ENCODE measurements at regions not wholly inside any gene's neighbourhood (a gene's known extent, or its start where the extent isn't known, plus 50 kb on each side); places are given as distances from the start of the nearest gene placed in this dataset.

DNA sequence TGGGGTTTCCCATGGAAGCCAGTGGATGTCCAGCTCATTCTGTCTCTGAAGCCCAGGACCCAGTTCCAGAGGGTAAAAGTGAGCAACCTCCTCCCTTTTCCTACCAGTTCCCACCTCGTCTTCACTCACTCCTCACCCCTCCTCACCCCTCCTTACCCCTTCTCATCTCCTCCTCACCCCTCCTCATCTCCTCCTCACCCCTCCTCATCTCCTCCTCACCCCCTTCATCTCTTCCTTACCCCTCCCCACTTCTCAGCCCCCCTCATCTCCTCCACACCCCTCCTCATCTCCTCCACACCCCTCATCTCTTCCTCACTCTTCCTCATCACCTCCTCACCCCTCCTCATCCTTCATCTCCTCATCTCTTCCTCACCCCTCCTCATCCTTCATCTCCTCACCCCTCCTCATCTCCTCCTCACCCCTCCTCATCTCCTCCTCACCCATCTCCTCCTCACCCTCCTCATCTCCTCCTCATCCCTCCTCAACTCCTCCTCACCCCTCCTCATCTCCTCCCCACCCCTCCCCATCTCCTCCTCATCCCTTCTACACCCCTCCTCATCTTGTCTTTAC is 246.1 kb downstream of the MYLK4 start:
- Histone ChIP-seq H3K4me3 (ENCODE audit: low read length in 2 of 2) (no peak overlapping the region), H3K4me2 (ENCODE audit: insufficient read depth, low read length, poor library complexity, severe bottlenecking) (no peak overlapping the region), H2BK5ac (ENCODE audit: low read length) (no peak overlapping the region), H3K18ac (ENCODE audit: low read length) (no peak overlapping the region), H2AK5ac (ENCODE audit: low read depth, low read length) (no peak overlapping the region), H3K14ac (ENCODE audit: low read length) (no peak overlapping the region), H3K36me3 (replicated peaks in 1 of 2; ENCODE audit: control insufficient read depth in 2 of 2, insufficient read depth in 2 of 2, low read length in 2 of 2) (no peaks in the 10 kb centered on the region), H4K91ac (ENCODE audit: low read depth, low read length, poor library complexity) (no peak overlapping the region), H3K23ac (ENCODE audit: low read depth, low read length, poor library complexity) (no peak overlapping the region), H4K8ac (ENCODE audit: low read depth, low read length) (no peak overlapping the region), H2BK15ac (ENCODE audit: low read length) (no peak overlapping the region), H3K27ac (replicated peaks; ENCODE audit: low read length) (no peak overlapping the region), H2BK12ac (ENCODE audit: low read length) (no peak overlapping the region), H2BK120ac (ENCODE audit: low read depth, low read length) (no peak overlapping the region), H3K9me3 (replicated peaks in 1 of 2; ENCODE audit: control insufficient read depth in 2 of 2, insufficient read depth in 1 of 2, low read depth in 1 of 2, low read length in 2 of 2) (peaks cover 0 to 2% of the 10 kb centered on the region in 2 donors), H3K4ac (ENCODE audit: low read length) (no peak overlapping the region), H2AFZ (ENCODE audit: low read length) (no peak overlapping the region), H3K9ac (ENCODE audit: low read depth, low read length, poor library complexity) (no peak overlapping the region), H3K4me1 (ENCODE audit: control insufficient read depth in 2 of 2, insufficient read depth in 1 of 2, low read depth in 1 of 2, low read length in 2 of 2) (no peaks in the 10 kb centered on the region), H3K27me3 (ENCODE audit: control insufficient read depth in 3 of 3, insufficient read depth in 3 of 3, low read depth in 1 of 3, low read length in 3 of 3) (peaks cover 0 to 12% (median 0%) of the 10 kb centered on the region in 3 experiments), H3K79me1 (ENCODE audit: low read depth, low read length) (no peaks in the 10 kb centered on the region)
- 100% methylated on average over 1 of the region's 1 CpG; no CpG with 5 or more reads in 1 of the 2 donors for WGBS, 2 donors (ENCODE audit: extremely low coverage in 2 of 2, insufficient read length in 2 of 2, insufficient replicate concordance in 1 of 2)
- no peak for DNase-seq (ENCODE audit: low spot score)

DNA sequence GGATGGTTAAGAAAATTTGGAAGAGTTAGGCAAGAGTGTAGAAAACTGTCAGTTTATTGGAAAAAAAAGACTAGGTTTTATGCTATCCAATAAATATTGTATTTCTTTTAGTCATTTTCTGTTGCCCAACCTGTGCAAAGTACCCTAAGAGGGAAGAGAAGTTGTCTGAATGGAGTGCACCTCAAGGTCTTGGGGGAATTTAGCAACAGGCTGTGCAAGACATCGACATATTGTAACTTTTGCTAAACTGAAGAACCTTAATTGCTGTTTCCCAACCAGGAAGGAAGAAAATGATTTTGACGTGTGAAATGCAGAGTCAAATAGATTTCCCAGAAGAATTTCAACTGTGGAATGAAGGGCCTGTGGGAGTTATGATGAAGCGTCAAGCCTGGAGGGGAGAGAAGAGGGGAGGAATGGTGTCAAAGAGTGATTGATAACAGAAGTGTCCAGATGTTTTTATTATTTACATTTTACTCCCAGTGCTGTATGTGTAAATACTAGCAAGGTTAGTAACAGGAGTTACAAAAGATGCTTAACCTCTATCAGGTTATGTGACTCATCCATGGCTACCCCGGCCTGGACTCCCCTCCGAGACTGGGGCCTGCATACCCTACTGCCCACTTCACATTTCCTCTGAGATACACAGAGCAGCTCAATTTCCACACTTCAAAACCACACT is 246.8 kb downstream of the MYLK4 start:
- no CpG with 5 or more reads among the region's 5 CpGs for WGBS, 2 donors (ENCODE audit: extremely low coverage in 2 of 2, insufficient read length in 2 of 2, insufficient replicate concordance in 1 of 2)
- no peak overlapping the region for H3K18ac ChIP-seq (ENCODE audit: low read length)
- H3K27me3 ChIP-seq (ENCODE audit: control insufficient read depth in 3 of 3, insufficient read depth in 3 of 3, low read depth in 1 of 3, low read length in 3 of 3) = peaks cover 0 to 14% (median 0%) of the 10 kb centered on the region in 3 experiments
- H3K4me3 ChIP-seq (ENCODE audit: low read length in 2 of 2) = no peak overlapping the region
- no peak overlapping the region for H3K27ac ChIP-seq (replicated peaks; ENCODE audit: low read length)
- no peak for DNase-seq (ENCODE audit: low spot score)
- H2BK120ac ChIP-seq (ENCODE audit: low read depth, low read length) = no peak overlapping the region
- no peaks in the 10 kb centered on the region for H3K36me3 ChIP-seq (replicated peaks in 1 of 2; ENCODE audit: control insufficient read depth in 2 of 2, insufficient read depth in 2 of 2, low read length in 2 of 2)
- H4K91ac ChIP-seq (ENCODE audit: low read depth, low read length, poor library complexity) = no peak overlapping the region
- H3K14ac ChIP-seq (ENCODE audit: low read length) = no peak overlapping the region
- no peak overlapping the region for H2AK5ac ChIP-seq (ENCODE audit: low read depth, low read length)
- H3K79me1 ChIP-seq (ENCODE audit: low read depth, low read length) = no peaks in the 10 kb centered on the region
- no peaks in the 10 kb centered on the region for H3K4me1 ChIP-seq (ENCODE audit: control insufficient read depth in 2 of 2, insufficient read depth in 1 of 2, low read depth in 1 of 2, low read length in 2 of 2)
- no peak overlapping the region for H2BK12ac ChIP-seq (ENCODE audit: low read length)
- no peak overlapping the region for H2BK5ac ChIP-seq (ENCODE audit: low read length)
- no peak overlapping the region for H3K23ac ChIP-seq (ENCODE audit: low read depth, low read length, poor library complexity)
- no peak overlapping the region for H4K8ac ChIP-seq (ENCODE audit: low read depth, low read length)
- H2BK15ac ChIP-seq (ENCODE audit: low read length) = no peak overlapping the region
- no peak overlapping the region for H3K4me2 ChIP-seq (ENCODE audit: insufficient read depth, low read length, poor library complexity, severe bottlenecking)
- H3K9ac ChIP-seq (ENCODE audit: low read depth, low read length, poor library complexity) = no peak overlapping the region
- no peak overlapping the region for H3K4ac ChIP-seq (ENCODE audit: low read length)
- H3K9me3 ChIP-seq (replicated peaks in 1 of 2; ENCODE audit: control insufficient read depth in 2 of 2, insufficient read depth in 1 of 2, low read depth in 1 of 2, low read length in 2 of 2) = peaks cover 0 to 2% of the 10 kb centered on the region in 2 donors
- H2AFZ ChIP-seq (ENCODE audit: low read length) = no peak overlapping the region

DNA sequence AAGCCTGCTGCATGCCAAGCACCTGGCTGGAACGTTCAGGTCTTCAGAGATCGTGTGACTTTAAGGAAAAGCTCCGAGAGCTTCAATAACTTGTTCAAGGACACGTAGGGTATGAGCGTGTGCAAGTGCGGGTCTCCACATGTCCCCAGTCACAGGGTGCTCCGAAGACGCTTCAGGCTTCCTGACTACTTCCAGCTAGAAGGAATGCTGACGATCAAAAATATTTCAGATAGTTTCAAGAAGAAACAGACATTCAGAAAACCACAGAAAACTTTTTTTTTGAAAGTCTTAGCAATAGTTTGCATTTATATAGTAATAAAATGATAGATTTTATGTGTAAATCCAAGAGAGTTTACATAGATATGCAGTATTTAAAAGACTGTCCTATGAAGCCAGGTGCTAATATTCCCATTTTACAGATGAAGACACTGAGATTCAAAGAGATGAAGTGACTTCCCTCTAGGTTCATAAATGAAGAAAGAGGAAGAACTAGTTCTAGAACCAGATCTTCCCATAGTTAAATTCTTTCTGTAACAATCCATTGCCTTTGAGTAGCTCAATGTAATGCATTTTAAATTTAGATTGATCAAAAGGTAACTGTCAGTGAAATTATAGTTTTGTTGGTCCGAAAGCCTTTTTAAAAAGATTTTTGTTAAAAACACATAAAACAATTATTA is 247.6 kb downstream of the MYLK4 start:
- H3K79me1 ChIP-seq (ENCODE audit: low read depth, low read length) = no peaks in the 10 kb centered on the region
- H2BK120ac ChIP-seq (ENCODE audit: low read depth, low read length) = no peak overlapping the region
- H3K36me3 ChIP-seq (replicated peaks in 1 of 2; ENCODE audit: control insufficient read depth in 2 of 2, insufficient read depth in 2 of 2, low read length in 2 of 2) = no peaks in the 10 kb centered on the region
- H3K4me2 ChIP-seq (ENCODE audit: insufficient read depth, low read length, poor library complexity, severe bottlenecking) = no peak overlapping the region
- no peak overlapping the region for H2AK5ac ChIP-seq (ENCODE audit: low read depth, low read length)
- H3K9me3 ChIP-seq (replicated peaks in 1 of 2; ENCODE audit: control insufficient read depth in 2 of 2, insufficient read depth in 1 of 2, low read depth in 1 of 2, low read length in 2 of 2) = peaks cover 0 to 2% of the 10 kb centered on the region in 2 donors
- no peak overlapping the region for H3K18ac ChIP-seq (ENCODE audit: low read length)
- H4K8ac ChIP-seq (ENCODE audit: low read depth, low read length) = no peak overlapping the region
- no peak overlapping the region for H2BK5ac ChIP-seq (ENCODE audit: low read length)
- H2AFZ ChIP-seq (ENCODE audit: low read length) = peak overlapping the region; percentile 21
- H3K27me3 ChIP-seq (ENCODE audit: control insufficient read depth in 3 of 3, insufficient read depth in 3 of 3, low read depth in 1 of 3, low read length in 3 of 3) = peaks cover 0 to 14% (median 0%) of the 10 kb centered on the region in 3 experiments
- H2BK15ac ChIP-seq (ENCODE audit: low read length) = no peak overlapping the region
- H3K23ac ChIP-seq (ENCODE audit: low read depth, low read length, poor library complexity) = no peak overlapping the region
- no peak for DNase-seq (ENCODE audit: low spot score)
- H3K4me1 ChIP-seq (ENCODE audit: control insufficient read depth in 2 of 2, insufficient read depth in 1 of 2, low read depth in 1 of 2, low read length in 2 of 2) = no peaks in the 10 kb centered on the region
- no CpG with 5 or more reads among the region's 10 CpGs for WGBS, 2 donors (ENCODE audit: extremely low coverage in 2 of 2, insufficient read length in 2 of 2, insufficient replicate concordance in 1 of 2)
- no peak overlapping the region for H3K9ac ChIP-seq (ENCODE audit: low read depth, low read length, poor library complexity)
- H3K14ac ChIP-seq (ENCODE audit: low read length) = no peak overlapping the region
- no peak overlapping the region for H3K27ac ChIP-seq (replicated peaks; ENCODE audit: low read length)
- no peak overlapping the region for H2BK12ac ChIP-seq (ENCODE audit: low read length)
- no peak overlapping the region for H4K91ac ChIP-seq (ENCODE audit: low read depth, low read length, poor library complexity)
- no peak overlapping the region for H3K4ac ChIP-seq (ENCODE audit: low read length)
- H3K4me3 ChIP-seq (ENCODE audit: low read length in 2 of 2) = no peak overlapping the region
